D341Med (cell line): ENCODE measurements at regions not wholly inside any gene's neighbourhood (a gene's known extent, or its start where the extent isn't known, plus 50 kb on each side); places are given as distances from the start of the nearest gene placed in this dataset.

Experiments
- DNase-seq: peaks from one replicate; pipeline ENCODE4 v3.0.0; 2012; ENCODE audit warnings: low spot score

DNA sequence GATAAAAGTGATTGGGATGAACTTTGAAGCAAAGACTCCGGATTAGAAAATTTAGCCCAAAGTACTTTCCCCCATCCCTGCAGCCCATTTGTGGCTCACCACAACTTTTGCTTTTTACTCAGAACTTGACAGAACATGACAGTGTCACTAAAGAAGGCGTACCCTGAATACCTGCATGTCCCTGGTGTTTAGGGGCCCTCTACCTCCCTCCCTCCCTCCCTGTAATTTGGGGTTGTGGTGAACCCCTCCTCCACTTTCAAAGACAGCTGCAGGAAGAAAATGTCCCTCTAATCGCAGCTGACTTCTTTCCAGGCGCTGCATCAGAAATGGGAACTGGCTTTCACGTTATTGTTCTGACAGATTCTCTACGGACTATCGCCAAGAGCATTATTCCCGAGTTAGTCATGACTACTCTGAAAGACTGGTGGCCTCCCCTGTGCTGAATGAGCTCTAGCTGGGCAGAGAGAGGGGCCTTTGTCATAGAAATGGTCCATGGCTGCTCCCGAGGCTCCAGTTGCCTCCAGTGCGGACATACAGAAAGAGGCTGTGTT is 93.2 kb upstream of the ARHGEF3 start:
- DNase-seq, result no peak

GRCh38 chr3:56890448-56891091 is 88.8 kb upstream of the ARHGEF3 start:
- no peak for DNase-seq

DNA sequence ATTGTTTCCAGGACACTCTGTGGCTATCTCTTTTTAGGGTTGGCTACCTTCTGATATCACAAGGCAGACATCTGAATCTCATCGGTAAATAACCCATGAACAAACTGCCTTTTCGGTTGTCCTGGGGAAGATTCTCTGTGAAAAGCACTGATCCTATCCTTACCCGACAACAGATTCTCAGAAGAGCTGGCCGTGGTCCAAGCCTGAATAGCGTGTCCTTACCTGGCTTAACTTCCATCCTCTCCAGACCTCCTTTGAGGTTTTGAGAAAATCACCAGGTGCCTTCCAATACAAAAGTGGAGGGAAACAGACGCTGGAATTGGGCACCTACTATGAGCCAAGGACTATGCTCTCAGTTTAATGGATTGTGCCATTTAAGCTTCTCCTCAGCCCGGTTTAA is 87.4 kb upstream of the ARHGEF3 start:
- no peak for DNase-seq

- no peak for DNase-seq
These were observed 85.8 kb upstream of the ARHGEF3 start for GRCh38 chr3:56887402-56888025.

DNA sequence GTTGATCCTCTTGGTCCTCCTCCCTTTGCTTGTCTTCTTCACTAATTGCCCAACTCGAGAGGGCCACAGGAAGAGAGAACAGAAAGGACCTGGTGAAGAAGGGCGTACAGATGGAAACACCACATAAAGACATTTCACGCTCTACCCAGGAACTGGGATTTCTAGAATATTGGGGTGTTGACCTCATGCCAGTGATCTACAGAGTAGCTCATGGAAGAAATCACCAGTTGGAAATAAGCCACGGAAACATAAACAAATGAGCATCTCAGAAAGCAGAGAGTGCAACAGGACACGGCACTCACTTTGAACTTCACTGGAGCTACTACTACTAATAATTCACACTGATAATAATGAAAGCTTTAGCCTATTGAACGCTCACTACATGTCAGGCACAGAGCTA is 84.6 kb upstream of the ARHGEF3 start:
- no peak for DNase-seq

DNA sequence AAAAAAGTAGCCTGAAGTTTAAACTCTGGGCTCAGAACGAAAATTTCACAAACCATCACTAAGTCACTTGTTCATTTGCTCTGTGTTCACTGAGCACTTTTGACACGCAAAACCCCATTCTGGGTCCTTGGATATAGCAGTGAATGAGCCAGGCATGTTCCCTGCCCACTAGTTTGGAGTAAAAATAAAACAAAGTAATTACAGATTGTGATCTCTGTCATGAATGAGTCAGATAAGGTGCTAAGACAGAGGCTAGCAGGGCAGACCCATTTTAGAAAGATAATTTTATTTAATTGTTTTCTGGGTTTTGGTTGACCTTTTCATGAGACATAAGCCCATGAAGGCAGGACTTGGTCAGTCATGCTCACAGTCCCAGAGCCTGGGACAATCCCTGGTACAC is 84.1 kb upstream of the ARHGEF3 start:
- no peak for DNase-seq

- DNase-seq, result no peak
These were observed 83.7 kb upstream of the ARHGEF3 start for GRCh38 chr3:56885453-56885852.

DNA sequence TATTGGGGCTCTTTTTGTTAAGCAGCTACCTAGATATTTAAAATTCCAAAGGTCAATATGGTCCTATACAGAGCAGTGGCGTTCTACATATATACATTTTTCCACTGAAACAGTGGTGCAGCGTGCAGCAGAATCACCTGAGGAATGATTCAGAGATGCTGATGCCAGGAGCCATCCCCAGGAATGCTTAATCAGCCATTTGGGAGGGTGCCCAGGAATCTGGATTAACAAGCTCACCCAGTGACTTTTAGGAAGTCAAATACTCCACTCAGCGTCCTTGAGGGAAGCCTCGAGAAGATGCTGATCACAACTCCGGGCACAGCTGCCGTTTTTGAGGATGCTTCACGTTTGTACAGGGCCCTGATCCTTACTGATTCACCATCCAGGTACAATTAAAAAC is 82.6 kb upstream of the ARHGEF3 start:
- no peak for DNase-seq

DNA sequence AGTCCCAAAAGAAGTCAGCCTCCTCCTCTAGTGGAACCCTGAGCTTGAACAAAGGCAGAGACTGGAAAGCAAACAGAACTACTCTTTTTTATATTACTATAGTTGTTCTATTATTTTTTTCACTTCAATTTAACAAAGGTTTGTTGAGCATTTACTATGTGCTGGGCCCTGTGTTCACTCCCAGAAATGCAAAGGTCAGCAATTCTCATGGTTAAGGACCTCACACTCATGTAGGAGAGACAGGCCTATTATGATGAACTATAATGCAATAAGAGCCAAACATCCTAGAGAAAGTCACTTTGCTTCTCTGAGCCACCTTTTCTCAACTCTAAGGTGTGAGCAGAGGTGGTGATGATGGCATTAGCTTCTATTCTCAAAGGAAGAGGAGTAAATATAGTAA is 82.1 kb upstream of the ARHGEF3 start:
- no peak for DNase-seq

DNA sequence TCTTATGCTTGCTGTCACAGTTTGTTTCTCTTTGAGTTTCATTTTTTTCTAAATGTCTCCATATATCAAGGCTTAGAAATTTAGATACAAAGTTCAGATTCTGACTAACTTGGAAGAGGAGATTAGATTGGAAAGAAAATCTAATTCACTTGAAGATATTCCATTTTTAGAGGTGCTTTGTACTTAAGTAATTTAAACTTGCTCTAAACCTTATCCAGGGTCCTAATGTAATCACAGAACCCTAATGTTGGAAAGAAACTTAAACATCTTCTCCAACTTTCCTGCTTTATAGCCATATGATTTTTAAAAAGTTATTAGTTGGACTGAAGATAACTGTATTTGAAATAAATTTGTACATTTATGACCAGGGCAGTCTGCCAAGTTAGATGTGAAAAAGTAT is 81.1 kb upstream of the ARHGEF3 start:
- no peak for DNase-seq

DNA sequence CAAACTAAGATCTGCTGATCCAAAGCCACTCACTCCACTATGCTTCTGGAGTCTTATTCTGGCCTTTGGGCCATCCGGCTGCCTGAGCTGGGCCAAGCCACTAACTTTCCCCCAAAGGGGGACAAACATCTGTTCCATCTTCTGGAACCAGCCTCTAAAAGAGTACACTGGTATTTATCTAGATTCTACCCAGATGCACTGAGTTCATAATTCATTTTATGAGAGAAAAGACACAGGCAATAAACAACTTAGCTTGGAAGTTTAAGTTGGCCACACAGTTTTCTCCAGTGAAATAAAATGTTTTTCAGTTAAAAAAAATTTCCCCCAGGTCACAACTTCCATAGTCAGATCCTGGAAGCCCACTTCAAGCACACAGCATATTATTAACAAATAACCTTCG is 80.1 kb upstream of the ARHGEF3 start:
- DNase-seq, result no peak

GRCh38 chr3:56880720-56881575 is 79.2 kb upstream of the ARHGEF3 start:
- DNase-seq, result no peak

DNA sequence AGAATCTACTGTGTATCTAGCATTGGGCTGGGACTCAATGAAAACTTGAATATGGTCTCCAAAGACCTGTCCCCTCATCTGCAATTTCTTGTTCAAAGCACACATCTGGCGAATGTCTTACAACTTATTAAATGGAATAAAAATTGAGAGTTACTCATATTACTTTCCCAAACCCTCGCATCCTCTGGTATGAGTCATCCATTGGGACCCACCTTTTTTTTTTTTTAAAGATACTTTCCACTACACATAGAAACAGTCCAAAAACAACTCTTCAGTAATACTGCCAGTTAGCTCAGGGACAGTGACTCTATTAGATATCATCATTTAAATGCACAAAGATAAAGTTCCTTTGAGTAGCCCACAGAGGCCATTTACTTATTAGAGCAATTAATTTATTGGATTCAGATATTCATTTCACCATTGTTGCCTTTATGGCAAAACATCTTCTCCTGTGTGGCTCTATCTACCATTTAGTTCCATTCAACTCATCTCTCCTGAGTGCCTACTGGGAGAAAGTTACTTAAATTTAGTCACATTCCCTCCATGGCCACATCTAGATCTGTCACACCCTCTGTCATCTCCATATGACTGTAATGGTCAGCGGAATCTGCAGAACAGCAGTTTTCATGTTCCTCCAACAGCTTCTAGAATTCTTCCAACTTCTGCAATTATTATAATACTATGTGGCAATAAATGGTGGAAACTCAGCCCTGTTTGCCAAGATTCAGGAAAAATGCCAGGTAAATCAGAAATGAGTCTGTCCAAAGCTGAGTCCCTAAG is 77.9 kb upstream of the ARHGEF3 start:
- DNase-seq, result no peak

DNA sequence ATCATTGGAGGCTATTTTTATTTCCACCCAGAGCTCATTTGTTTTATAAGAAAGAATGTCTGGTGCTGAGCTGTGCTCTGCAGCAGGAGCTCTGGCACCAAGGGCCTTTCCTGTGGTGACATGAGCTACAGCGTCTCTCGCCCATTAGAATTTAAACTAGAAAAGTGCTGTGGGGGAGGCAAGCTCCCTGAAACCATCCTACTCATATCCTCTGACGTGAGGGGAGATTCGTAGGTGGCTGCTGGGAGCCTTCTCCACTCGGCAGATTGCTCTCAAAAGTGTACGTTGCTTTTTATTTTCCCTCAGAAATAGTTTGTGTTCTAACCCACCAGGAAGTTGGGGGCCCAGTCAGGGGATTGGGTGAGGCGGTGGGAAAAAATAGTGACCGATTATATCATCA is 76.3 kb upstream of the ARHGEF3 start:
- no peak for DNase-seq

GRCh38 chr3:56876916-56877315 is 75.2 kb upstream of the ARHGEF3 start:
- DNase-seq, result no peak

GRCh38 chr3:56874269-56874668 is 72.5 kb upstream of the ARHGEF3 start:
- no peak for DNase-seq

GRCh38 chr3:56870436-56870835 is 68.7 kb upstream of the ARHGEF3 start:
- no peak for DNase-seq

DNA sequence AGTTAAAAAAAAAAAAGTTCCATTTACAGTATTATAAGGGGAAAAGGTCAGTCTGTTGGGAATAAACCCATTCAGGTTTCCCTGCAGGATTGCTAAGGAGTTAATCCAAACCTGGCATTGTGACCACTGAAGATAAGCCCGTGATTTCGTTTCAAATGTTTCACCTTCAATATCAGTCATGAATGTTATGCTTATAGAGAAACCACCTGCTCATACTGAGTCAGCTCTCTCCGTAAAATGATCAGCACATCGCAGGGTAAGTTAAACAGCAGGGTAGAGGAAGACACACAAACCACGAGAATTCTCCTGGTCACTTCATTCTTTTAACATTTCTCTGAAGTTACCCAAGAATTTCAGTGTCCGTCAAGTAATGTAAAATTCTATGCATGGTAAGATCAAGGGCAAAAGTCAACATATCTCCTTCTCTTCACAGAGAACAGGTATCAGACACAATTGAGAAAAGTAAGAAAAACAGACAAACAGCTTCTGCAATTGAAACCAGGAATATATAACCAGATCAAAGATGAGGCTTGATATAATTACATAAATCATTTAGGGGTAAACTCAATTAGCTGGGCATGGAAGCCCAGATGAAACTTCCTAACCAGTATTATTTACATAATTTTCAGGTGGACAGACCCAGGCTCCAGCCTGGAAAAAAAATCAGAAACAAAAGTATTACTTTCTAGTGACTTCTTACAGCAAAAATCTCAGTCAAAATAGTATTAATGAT is 67.6 kb upstream of the ARHGEF3 start:
- no peak for DNase-seq

GRCh38 chr3:56868706-56869105 is 67.0 kb upstream of the ARHGEF3 start:
- DNase-seq, result no peak

DNA sequence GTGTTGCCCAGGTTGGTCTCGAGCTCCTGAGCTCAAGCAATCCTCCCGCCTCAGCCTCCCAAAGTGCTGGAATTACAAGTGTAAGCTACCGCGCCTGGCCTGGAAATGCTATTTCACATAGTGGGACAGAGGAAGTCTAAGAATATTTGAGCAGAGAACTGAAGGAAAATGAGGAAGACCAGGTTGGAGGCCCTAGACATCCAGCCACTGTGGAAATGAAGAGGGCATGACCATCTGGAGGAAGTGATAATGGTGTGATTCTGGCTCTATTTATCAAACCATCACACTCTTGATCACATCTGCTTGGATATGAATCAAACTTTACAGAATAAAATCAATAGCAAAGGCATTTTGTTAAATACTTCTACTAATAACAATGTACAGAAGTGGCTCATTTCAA is 65.9 kb upstream of the ARHGEF3 start:
- DNase-seq, result no peak

DNA sequence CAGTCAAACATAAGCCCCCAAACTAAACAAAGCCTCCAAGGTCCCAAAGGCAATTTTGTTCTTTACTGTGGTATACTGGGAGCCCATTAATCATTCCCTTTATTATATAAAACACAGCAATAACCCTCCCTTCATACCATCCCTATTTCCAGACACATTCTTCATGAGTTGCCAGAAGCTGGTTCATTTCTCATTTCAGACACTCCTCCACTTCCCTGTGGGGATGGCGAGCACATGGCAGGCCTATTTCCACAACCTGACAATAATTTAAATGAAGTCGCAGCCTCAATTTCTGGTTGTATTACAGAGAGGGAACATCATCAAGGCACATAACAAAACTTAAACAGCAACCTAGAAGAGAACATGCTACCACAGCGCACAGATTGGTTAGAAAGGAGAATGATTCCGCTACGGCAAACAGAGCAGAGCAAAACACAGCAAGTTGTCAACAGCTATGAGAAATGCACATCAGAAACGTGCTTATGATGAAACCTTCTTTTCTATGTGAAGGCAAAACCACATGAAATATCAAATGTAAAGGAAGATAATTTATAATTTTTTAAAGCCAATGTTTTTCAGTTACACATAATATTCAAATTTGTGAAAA is 63.3 kb upstream of the ARHGEF3 start:
- no peak for DNase-seq
